Heart left ventricle (tissue), 16 donors: ENCODE measurements at regions not wholly inside any gene's neighbourhood (a gene's known extent, or its start where the extent isn't known, plus 50 kb on each side); places are given as distances from the start of the nearest gene placed in this dataset.

Source experiments
- ATAC-seq, 4 donors: fragments of 200-7000 bp; cut with Tn5 transposase; one replicate each; pipeline ENCODE4 v1.9.1; 2020 to 2022; ENCODE audit warnings: moderate library complexity in 4 of 4, mild to moderate bottlenecking in 3 of 4, moderate number of reproducible peaks in 1 of 4
- DNase-seq, 5 donors: peaks; one replicate each; pipeline ENCODE4 v3.0.0-alpha.2; 2020
- H3K27ac ChIP-seq, 12 donors: fragments of 200-600 bp; sonication (generic) in 4 of 12; one replicate each; pipeline versions ENCODE4 v1.5.0 to v1.8.0; 2016 to 2022; ENCODE audit warnings: mild to moderate bottlenecking in 2 of 12
- H3K27me3 ChIP-seq, 9 donors: fragments of 200-600 bp; sonication (generic) in 2 of 9; one replicate each; pipeline versions ENCODE4 v1.5.1 to v1.8.0; 2016 to 2022; ENCODE audit warnings: mild to moderate bottlenecking in 3 of 9
- H3K36me3 ChIP-seq, 9 donors: fragments of 200-600 bp; sonication (generic) in 2 of 9; one replicate each; pipeline versions ENCODE4 v1.5.0 to v1.8.0; 2018 to 2022; ENCODE audit warnings: mild to moderate bottlenecking in 2 of 9
- H3K4me1 ChIP-seq, 12 donors: fragments of 200-600 bp; sonication (generic) in 4 of 12; one replicate each; pipeline versions ENCODE4 v1.5.0 to v1.8.0; 2016 to 2022; ENCODE audit warnings: mild to moderate bottlenecking in 3 of 12
- H3K4me3 ChIP-seq, 12 donors: fragments of 200-600 bp; sonication (generic) in 4 of 12; one replicate each; pipeline versions ENCODE4 v1.5.0 to v1.8.0; 2017 to 2022; ENCODE audit warnings: mild to moderate bottlenecking in 9 of 12, moderate library complexity in 4 of 12
- H3K9me3 ChIP-seq, 12 donors: fragments of 200-600 bp; sonication (generic) in 4 of 12; one replicate each; pipeline versions ENCODE4 v1.5.0 to v1.8.0; 2016 to 2022; ENCODE audit warnings: mild to moderate bottlenecking in 1 of 12
- CTCF ChIP-seq, 12 donors: fragments of 200-600 bp; sonication (generic) in 4 of 12; IDR thresholded peaks; one replicate each; pipeline versions ENCODE4 v1.5.0 to v1.8.0; 2018 to 2022; ENCODE audit warnings: antibody characterized with exemption in 12 of 12, mild to moderate bottlenecking in 5 of 12
- POLR2A ChIP-seq, 2 donors: fragments of 450-650 bp; IDR thresholded peaks; one replicate each; pipeline ENCODE4 v1.6.1; 2017; ENCODE audit warnings: antibody characterized with exemption in 2 of 2, mild to moderate bottlenecking in 2 of 2, moderate library complexity in 2 of 2
- WGBS, 4 donors: extraction: QIAGEN DNeasy Blood & Tissue Kit in 2 of 4; methylation state at CpG; one replicate each; pipeline versions ENCODE4 v1.1.5 to v1.1.7; 2013 to 2018; 5-methylcytosine and 5-hydroxymethylcytosine counted together
- intact Hi-C, 10 donors: fragments of 100-400 bp; cut with DNase I; formaldehyde crosslinking; loops; one replicate each; pipeline versions ENCODE4 v1.11.1 to v1.14.2; 2022
- donor health status: ischemic (EF 13 %, LVEDD 7.1; RV severe dilation, severe dysfunction).
- donor health status: healthy with polysubstance abuse.
- donor health status: DM: no; HTN: yes; CAD: no.
- donor health status: DM: no; HTN: no; CAD: no.
- donor health status: ischemic (EF 25% LVEDD 6.9; RV normal size, moderate dysfunction).
- donor health status: ischemic (EF 25% LVEDD 5.7; RV mildly dilated, moderate dysfunction).
- donor health status: healthy.
- donor health status: DM: yes; HTN: yes; CAD: no.
- donor health status: ischemic (EF 35%, LVEDD 5.7; RV mildly dilated, moderate dysfunction).
- donor health status: nonischemic (EF 11% LVEDD 7.7; RV severe dilation, severe dysfunction).
- donor health status: DM: yes; HTN: yes; CAD: no.
- donor health status: PGD.
- donor health status: ischemic (EF 29% LVEDD 5.4; RV normal size, mild dysfunction).
- donor health status: nonischemic (EF 23%, LVEDD 6.1; RV moderate dilation, normal function).

DNA sequence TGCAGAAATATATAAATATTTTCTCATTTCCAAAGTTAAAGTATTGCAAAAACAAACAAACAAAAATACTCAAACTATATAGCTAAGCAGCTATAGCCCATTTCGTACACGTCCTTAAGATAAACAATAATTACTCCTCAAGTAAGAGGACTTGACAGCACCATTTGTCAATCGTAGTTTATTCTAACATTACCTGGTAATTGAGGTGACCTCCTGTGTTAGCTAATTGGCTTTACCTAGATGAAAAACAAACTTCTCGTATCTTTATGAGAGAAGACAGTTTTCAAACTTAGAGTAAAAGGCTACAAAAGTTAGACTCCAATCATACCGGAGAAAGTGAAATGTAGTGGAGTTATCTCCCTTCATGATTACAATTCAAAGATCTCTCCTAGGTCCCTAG is 1876.1 kb upstream of the PCDH20 start:
- Histone ChIP-seq H3K36me3 (no peaks in the 10 kb centered on the region), H3K9me3 (no peaks in the 10 kb centered on the region), H3K4me1 (no peaks in the 10 kb centered on the region), H3K4me3 (no peak overlapping the region), H3K27ac (no peak overlapping the region), H3K27me3 (no peaks in the 10 kb centered on the region)
- intact Hi-C loops: no loop called here
- no peak for ATAC-seq
- 55 to 58% (median 57%) methylated on average over 5 of the region's 5 CpGs for WGBS, 4 donors
- TF ChIP-seq CTCF (IDR thresholded peaks at IDR 0.05) (no peak), POLR2A (IDR thresholded peaks at IDR 0.05) (no peak)
- no peak for DNase-seq

- H3K36me3 ChIP-seq: no peaks in the 10 kb centered on the region
- ATAC-seq: no peak
- H3K27me3 ChIP-seq: no peaks in the 10 kb centered on the region
- WGBS, 4 donors: 62 to 68% (median 66%) methylated on average over 2 of the region's 2 CpGs
- H3K9me3 ChIP-seq: peaks cover 0 to 19% (median 0%) of the 10 kb centered on the region in 12 donors
- H3K4me3 ChIP-seq: no peak overlapping the region
- no peak for TF ChIP-seq POLR2A (IDR thresholded peaks at IDR 0.05)
- no peak for TF ChIP-seq CTCF (IDR thresholded peaks at IDR 0.05)
- no peak for DNase-seq
- H3K4me1 ChIP-seq: no peaks in the 10 kb centered on the region
- no peak overlapping the region for H3K27ac ChIP-seq
- intact Hi-C loops: no loop called here
Observed at GRCh38 chr13:63288576-63288975, 1872.9 kb upstream of the PCDH20 start.

DNA sequence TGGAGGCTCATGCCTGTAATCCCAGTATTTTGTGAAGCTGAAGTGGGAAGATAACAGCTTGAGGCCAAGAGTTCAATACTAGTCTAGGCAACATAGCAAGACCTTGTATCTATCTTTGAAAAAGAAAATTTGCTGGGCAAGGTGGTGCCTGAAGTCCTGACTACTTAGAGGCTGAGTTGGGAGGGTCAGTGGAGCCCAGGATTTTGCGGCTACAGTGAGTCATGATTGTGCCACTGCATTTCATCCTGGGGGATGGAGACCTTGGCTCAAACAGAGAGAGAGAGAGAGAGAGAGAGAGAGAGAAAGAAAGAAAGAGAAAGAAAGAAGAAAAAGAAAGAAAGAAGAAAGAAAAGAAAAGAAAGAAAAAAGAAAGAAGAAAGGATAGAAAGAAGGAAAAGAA is 1872.3 kb upstream of the PCDH20 start:
- no peak for DNase-seq
- H3K4me3 ChIP-seq: no peak overlapping the region
- 91 to 95% (median 93%) methylated on average over 1 of the region's 1 CpG for WGBS, 4 donors
- peaks cover 0 to 22% (median 0%) of the 10 kb centered on the region in 12 donors for H3K9me3 ChIP-seq
- H3K27me3 ChIP-seq: no peaks in the 10 kb centered on the region
- no peaks in the 10 kb centered on the region for H3K36me3 ChIP-seq
- H3K4me1 ChIP-seq: no peaks in the 10 kb centered on the region
- no peak for TF ChIP-seq POLR2A (IDR thresholded peaks at IDR 0.05)
- no peak for TF ChIP-seq CTCF (IDR thresholded peaks at IDR 0.05)
- no peak overlapping the region for H3K27ac ChIP-seq
- intact Hi-C loops: no loop called here
- ATAC-seq: no peak

GRCh38 chr13:63285426-63285825 is 1869.8 kb upstream of the PCDH20 start:
- 63 to 80% (median 74%) methylated on average over 1 of the region's 1 CpG for WGBS, 4 donors
- TF ChIP-seq POLR2A (IDR thresholded peaks at IDR 0.05) (no peak), CTCF (IDR thresholded peaks at IDR 0.05) (no peak)
- Histone ChIP-seq H3K27me3 (no peaks in the 10 kb centered on the region), H3K4me1 (no peaks in the 10 kb centered on the region), H3K36me3 (no peaks in the 10 kb centered on the region), H3K4me3 (no peak overlapping the region), H3K27ac (no peak overlapping the region), H3K9me3 (peaks cover 0 to 26% (median 0%) of the 10 kb centered on the region in 12 donors)
- no peak for ATAC-seq
- no peak for DNase-seq
- intact Hi-C loops: no loop called here
